ENCODE measurements at regions not wholly inside any gene's neighbourhood (a gene's known extent, or its start where the extent isn't known, plus 50 kb on each side); places are given as distances from the start of the nearest gene placed in this dataset.

GRCh38 chr6:167396659-167397490, 72.0 kb downstream of the TTLL2 start (continued):
- TF ChIP-seq REPIN1 (CRISPR knock-in tag; IDR thresholded peaks at IDR 0.05; ENCODE audit: borderline replicate concordance, low read depth) (no peak), XRCC5 (optimal IDR thresholded peaks at IDR 0.05; ENCODE audit: low read length) (no peak), RARA (CRISPR knock-in tag; IDR thresholded peaks at IDR 0.05) (peak; percentile 70; the same call in 1 of the 2 replicates), SP2 (CRISPR knock-in tag; IDR thresholded peaks at IDR 0.05) (no peak), CEBPG (CRISPR knock-in tag; IDR thresholded peaks at IDR 0.05) (peak; percentile 39), ZNF772 (CRISPR knock-in tag; IDR thresholded peaks at IDR 0.05) (no peak), ZNF142 (CRISPR knock-in tag; IDR thresholded peaks at IDR 0.05) (no peak), BRD4 (CRISPR knock-in tag; IDR thresholded peaks at IDR 0.05) (peak; percentile 92), KLF16 (CRISPR knock-in tag; IDR thresholded peaks at IDR 0.05) (peak in 1 of 2 experiments; percentile 64; a peak in 1 of 4 replicates), ZEB1 (IDR thresholded peaks at IDR 0.05; ENCODE audit: insufficient replicate concordance, low read depth) (peak; percentile 52), ZFP1 (CRISPR knock-in tag; IDR thresholded peaks at IDR 0.05) (0 out of 2 replicates have a peak, but pooled peaks have one; percentile 17), RBM22 (optimal IDR thresholded peaks at IDR 0.05; ENCODE audit: low read length) (no peak), ATF3 (CRISPR knock-in tag; IDR thresholded peaks at IDR 0.05) (no peak), CAMTA2 (CRISPR knock-in tag; IDR thresholded peaks at IDR 0.05; ENCODE audit: borderline replicate concordance) (no peak), MXD1 (CRISPR knock-in tag; IDR thresholded peaks at IDR 0.05) (no peak; the same call in 1 of the 2 replicates), NFKBIZ (CRISPR knock-in tag; IDR thresholded peaks at IDR 0.05) (peak; percentile 73; the same call in 1 of the 2 replicates), MAFK (conservative IDR thresholded peaks at IDR 0.05 in 1 of 2, IDR thresholded peaks at IDR 0.05 in 1 of 2; ENCODE audit: low read length in 2 of 2) (no peak), POGZ (CRISPR knock-in tag; IDR thresholded peaks at IDR 0.05) (peak; percentile 44), ZNF292 (CRISPR knock-in tag; IDR thresholded peaks at IDR 0.05; ENCODE audit: borderline replicate concordance, low read depth) (no peak; the same call in 1 of the 2 replicates)
- TF ChIP-seq, protein P1, sequence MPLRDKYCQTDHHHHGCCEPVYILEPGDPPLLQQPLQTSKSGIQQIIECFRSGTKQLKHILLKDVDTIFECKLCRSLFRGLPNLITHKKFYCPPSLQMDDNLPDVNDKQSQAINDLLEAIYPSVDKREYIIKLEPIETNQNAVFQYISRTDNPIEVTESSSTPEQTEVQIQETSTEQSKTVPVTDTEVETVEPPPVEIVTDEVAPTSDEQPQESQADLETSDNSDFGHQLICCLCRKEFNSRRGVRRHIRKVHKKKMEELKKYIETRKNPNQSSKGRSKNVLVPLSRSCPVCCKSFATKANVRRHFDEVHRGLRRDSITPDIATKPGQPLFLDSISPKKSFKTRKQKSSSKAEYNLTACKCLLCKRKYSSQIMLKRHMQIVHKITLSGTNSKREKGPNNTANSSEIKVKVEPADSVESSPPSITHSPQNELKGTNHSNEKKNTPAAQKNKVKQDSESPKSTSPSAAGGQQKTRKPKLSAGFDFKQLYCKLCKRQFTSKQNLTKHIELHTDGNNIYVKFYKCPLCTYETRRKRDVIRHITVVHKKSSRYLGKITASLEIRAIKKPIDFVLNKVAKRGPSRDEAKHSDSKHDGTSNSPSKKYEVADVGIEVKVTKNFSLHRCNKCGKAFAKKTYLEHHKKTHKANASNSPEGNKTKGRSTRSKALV (CRISPR knock-in tag; IDR thresholded peaks at IDR 0.05), result no peak
